HCT116 (cell line): ENCODE measurements at regions not wholly inside any gene's neighbourhood (a gene's known extent, or its start where the extent isn't known, plus 50 kb on each side); places are given as distances from the start of the nearest gene placed in this dataset.

ENCODE experiments used
- ATAC-seq: fragments of 200-7000 bp; cut with Tn5 transposase; 2 replicates; pipeline ENCODE4 v1.9.1; 2020; ENCODE audit warnings: mild to moderate bottlenecking, moderate library complexity
- BruUV-seq: library from RNA; stranded (reverse); fragments of 400-500 nt; replicated peaks from 2 replicates; lab custom pipeline; 2021; lab: Mats Ljungman, UMichigan
- CTCF ChIA-PET: fragments of 300-600 bp; sonication (Branson Sonifier 250); formaldehyde crosslinking; loops from one replicate; lab custom pipeline; 2021; ENCODE audit warnings: antibody characterized with exemption; lab: Charles Lee
- POLR2A ChIA-PET: fragments of 300-600, 350-600 bp; sonication (Branson Sonifier 250); formaldehyde crosslinking; loops from one replicate; lab custom pipeline; 2021; ENCODE audit warnings: antibody characterized with exemption; lab: Charles Lee
- RAD21 ChIA-PET, 2 experiments: fragments of 300-600 bp; sonication (Branson Sonifier 250); formaldehyde crosslinking; loops; one replicate each; lab custom pipeline; 2023; ENCODE audit warnings: low total read pairs in 2 of 2; ENCODE audit not compliant: uncharacterized antibody in 2 of 2, unreplicated experiment in 2 of 2, low non-redundant PET in 1 of 2; lab: Charles Lee
- DNase-seq: peaks from one replicate; pipeline ENCODE4 v3.0.0-alpha.2; 2010; ENCODE audit warnings: low read depth, low spot score
- H2AFZ ChIP-seq: fragments of 200-600 bp; shearing (Covaris generic), sonication (generic); 2 replicates; pipeline ENCODE4 v1.6.1; 2017; ENCODE audit warnings: low read depth, mixed run types, mixed read lengths, antibody characterized with exemption, low read length; ENCODE audit not compliant: poor library complexity, severe bottlenecking
- H3K27ac ChIP-seq: 2 replicates; pipeline ENCODE4 v1.5.1; 2012; ENCODE audit warnings: low read depth, low read length
- H3K27me3 ChIP-seq: fragments of 200-600 bp; sonication (generic); 2 replicates; pipeline ENCODE4 v1.6.1; 2016; ENCODE audit warnings: mixed run types, low read length, mixed read lengths; ENCODE audit not compliant: insufficient read depth
- H3K36me3 ChIP-seq, 2 experiments: fragments of 200-500 bp in 1 of 2; fragments of 200-600 bp in 1 of 2; sonication (Bioruptor generic) in 1 of 2; sonication (generic) in 1 of 2; 2 replicates each; pipeline versions ENCODE4 v1.5.1 to v1.6.1; 2014 to 2016; ENCODE audit warnings: low read length in 2 of 2, inconsistent platforms in 1 of 2, mixed read lengths in 1 of 2, mixed run types in 1 of 2; ENCODE audit not compliant: insufficient read depth in 2 of 2, control insufficient read depth in 1 of 2
- H3K4me1 ChIP-seq, 2 experiments: fragments of 200-600 bp in 1 of 2; sonication (generic) in 1 of 2; 2 replicates each; pipeline versions ENCODE4 v1.5.1 to v1.6.1; 2012 to 2017; ENCODE audit warnings: low read length in 2 of 2, inconsistent platforms in 1 of 2, mild to moderate bottlenecking in 1 of 2, mixed read lengths in 1 of 2, mixed run types in 1 of 2, moderate library complexity in 1 of 2; ENCODE audit not compliant: insufficient read depth in 2 of 2, control insufficient read depth in 1 of 2
- H3K4me2 ChIP-seq: fragments of 200-600 bp; sonication (generic); 2 replicates; pipeline ENCODE4 v1.6.1; 2017; ENCODE audit warnings: mixed run types, low read length, mixed read lengths
- H3K4me3 ChIP-seq, 2 experiments: fragments of 200-600 bp in 1 of 2; sonication (generic) in 1 of 2; replicated peaks in 1 of 2; 2 replicates each; pipeline ENCODE4 v1.5.1; 2011 to 2016; ENCODE audit warnings: low read length in 2 of 2, control low read depth in 1 of 2, low read depth in 1 of 2, mild to moderate bottlenecking in 1 of 2, mixed read lengths in 1 of 2, mixed run types in 1 of 2
- H3K79me2 ChIP-seq: fragments of 200-600 bp; sonication (generic); 2 replicates; pipeline ENCODE4 v1.6.1; 2017; ENCODE audit warnings: mild to moderate bottlenecking, mixed run types, low read length, moderate library complexity, mixed read lengths; ENCODE audit not compliant: insufficient read depth
- H3K9ac ChIP-seq: fragments of 200-600 bp; sonication (generic); 2 replicates; pipeline ENCODE4 v1.6.1; 2016; ENCODE audit warnings: low read length, mixed read lengths
- H3K9me2 ChIP-seq: fragments of 200-600 bp; sonication (generic), shearing (Covaris generic); 2 replicates; pipeline ENCODE4 v1.6.1; 2017; ENCODE audit warnings: mixed run types, mild to moderate bottlenecking, moderate library complexity; ENCODE audit not compliant: insufficient read depth
- H3K9me3 ChIP-seq, 2 experiments: fragments of 200-500 bp in 1 of 2; fragments of 200-600 bp in 1 of 2; sonication (Bioruptor generic) in 1 of 2; sonication (generic) in 1 of 2; 2 replicates each; pipeline ENCODE4 v1.6.1; 2014 to 2017; ENCODE audit warnings: low read length in 2 of 2, mixed read lengths in 2 of 2, inconsistent platforms in 1 of 2, low read depth in 1 of 2, mild to moderate bottlenecking in 1 of 2, mixed run types in 1 of 2, moderate library complexity in 1 of 2; ENCODE audit not compliant: control insufficient read depth in 1 of 2, insufficient read depth in 1 of 2
- H4K20me1 ChIP-seq: fragments of 200-600 bp; sonication (generic), shearing (Covaris generic); 2 replicates; pipeline ENCODE4 v1.6.1; 2017; ENCODE audit warnings: mixed run types, mild to moderate bottlenecking, moderate library complexity; ENCODE audit not compliant: insufficient read depth
- ATF3 ChIP-seq: IDR thresholded peaks from 2 replicates; pipeline ENCODE4 v1.6.1; 2012
- CBX3 ChIP-seq: IDR thresholded peaks from 2 replicates; pipeline ENCODE4 v1.6.1; 2012; ENCODE audit warnings: low read depth
- ELF1 ChIP-seq: IDR thresholded peaks from 2 replicates; pipeline ENCODE4 v1.6.1; 2012; ENCODE audit warnings: low read depth, borderline replicate concordance
- REST ChIP-seq: IDR thresholded peaks from 2 replicates; pipeline ENCODE4 v1.6.1; 2012; ENCODE audit warnings: low read depth
- ZBTB33 ChIP-seq: IDR thresholded peaks from 2 replicates; pipeline ENCODE4 v1.6.1; 2011; ENCODE audit warnings: mild to moderate bottlenecking, low read length, moderate library complexity; ENCODE audit not compliant: insufficient replicate concordance; ENCODE audit errors: extremely low read depth
- intact Hi-C: fragments of 100-400 bp; cut with micrococcal nuclease; formaldehyde crosslinking; loops from 2 replicates; pipeline ENCODE4 v1.10.0; 2022

- no peaks in the 10 kb centered on the region for H3K9me3 ChIP-seq
- intact Hi-C loops = no loop called here
- ATAC-seq (no peak), DNase-seq (no peak)
- H3K27me3 ChIP-seq = no peaks in the 10 kb centered on the region
- H2AFZ ChIP-seq = no peak overlapping the region
- POLR2A ChIA-PET = no interaction called here
- no peaks in the 10 kb centered on the region for H3K79me2 ChIP-seq
- H3K4me2 ChIP-seq = no peak overlapping the region
- H3K9ac ChIP-seq = no peak overlapping the region
- peaks cover 4 to 7% of the 10 kb centered on the region in 2 experiments; a peak in 3 of 4 replicates for H3K4me1 ChIP-seq
- no peaks in the 10 kb centered on the region for H3K9me2 ChIP-seq
- TF ChIP-seq ZBTB33 = no peak
- TF ChIP-seq ATF3 = no peak
- no peak for TF ChIP-seq ELF1
- no peak for TF ChIP-seq CBX3
- TF ChIP-seq REST = no peak
- RAD21 ChIA-PET = no interaction called here
- no TSS peak for BruUV-seq
- H3K27ac ChIP-seq = no peak overlapping the region
- no peak overlapping the region for H3K4me3 ChIP-seq
- H3K36me3 ChIP-seq = no peaks in the 10 kb centered on the region
- no peaks in the 10 kb centered on the region for H4K20me1 ChIP-seq
- CTCF ChIA-PET = no interaction called here
Measured at GRCh38 chr1:220398238-220398637, 126.0 kb upstream of the RAB3GAP2 start.
